ENCODE measurements at regions not wholly inside any gene's neighbourhood (a gene's known extent, or its start where the extent isn't known, plus 50 kb on each side); places are given as distances from the start of the nearest gene placed in this dataset.

DNA sequence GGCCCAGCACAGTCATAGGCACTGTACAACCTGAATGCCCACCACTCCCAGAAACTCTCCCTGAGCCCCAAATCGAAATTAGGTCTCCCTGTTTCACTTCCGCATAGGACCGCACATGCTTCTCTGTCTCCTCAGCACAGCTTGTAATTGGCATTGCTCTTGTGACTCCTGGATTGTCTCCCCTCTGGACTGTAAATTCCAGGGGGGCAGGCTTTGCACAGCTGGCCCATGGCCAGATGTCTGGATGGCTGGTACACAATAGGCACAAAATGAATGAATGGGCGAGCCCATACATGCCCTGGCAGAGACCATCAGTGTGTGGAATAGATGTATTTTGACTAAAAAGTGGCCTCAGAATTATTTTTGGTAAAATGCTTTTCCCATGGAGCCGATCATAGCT lies 63.3 kb upstream of the PHF21B start:
- no peak for FAIRE-seq
- intact Hi-C loops (cut with micrococcal nuclease), result no loop called here
- Histone ChIP-seq H3K36me3 (ENCODE audit: control insufficient read depth, insufficient read depth, low read length) (no peaks in the 10 kb centered on the region), H3K4me3 (no peak overlapping the region), H2AFZ (ENCODE audit: low read depth, low read length) (no peak overlapping the region), H4K20me1 (replicated peaks; ENCODE audit: control insufficient read depth, insufficient read depth, low read length) (no peaks in the 10 kb centered on the region), H3K4me2 (ENCODE audit: insufficient read depth, low read length) (no peak overlapping the region), H3K9ac (ENCODE audit: insufficient read depth in 1 of 2, low read depth in 2 of 2, low read length in 2 of 2) (no peak overlapping the region), H3K4me1 (replicated peaks in 1 of 2; ENCODE audit: control insufficient read depth in 2 of 2, insufficient read depth in 2 of 2, low read length in 2 of 2) (no peaks in the 10 kb centered on the region; a peak in 1 of 5 replicates), H3K27ac (ENCODE audit: extremely low read depth, low read depth, low read length) (no peak overlapping the region), H3K27me3 (ENCODE audit: control insufficient read depth in 2 of 2, insufficient read depth in 2 of 2, low read length in 2 of 2) (peaks cover 0 to 42% of the 10 kb centered on the region in 2 experiments; a peak in 3 of 5 replicates), H3K9me1 (ENCODE audit: control insufficient read depth, insufficient read depth, low read length) (peaks cover 3% of the 10 kb centered on the region), H3K9me3 (replicated peaks; ENCODE audit: control insufficient read depth, insufficient read depth, low read depth, low read length) (no peaks in the 10 kb centered on the region), H3K79me2 (ENCODE audit: control insufficient read depth, insufficient read depth, low read length) (no peaks in the 10 kb centered on the region)
- DNase-seq (ENCODE audit: extremely low read depth in 1 of 4, low spot score in 3 of 4), result no peak
- POLR2A ChIA-PET, result no interaction called here
- WGBS (ENCODE audit: insufficient coverage, low coverage, missing lambda C conversion rate), result 0% methylated on average over 5 of the region's 5 CpGs
- ATAC-seq, result no peak
- in situ Hi-C loops (cut with MboI), result no loop called here
- TF ChIP-seq NFE2 (IDR thresholded peaks at IDR 0.05; ENCODE audit: low read depth), result no peak
- TF ChIP-seq ZNF121 (CRISPR knock-in tag; conservative IDR thresholded peaks at IDR 0.05), result no peak
- no peak for TF ChIP-seq ZNF717 (CRISPR knock-in tag; IDR thresholded peaks at IDR 0.05)
- TF ChIP-seq, protein P1, sequence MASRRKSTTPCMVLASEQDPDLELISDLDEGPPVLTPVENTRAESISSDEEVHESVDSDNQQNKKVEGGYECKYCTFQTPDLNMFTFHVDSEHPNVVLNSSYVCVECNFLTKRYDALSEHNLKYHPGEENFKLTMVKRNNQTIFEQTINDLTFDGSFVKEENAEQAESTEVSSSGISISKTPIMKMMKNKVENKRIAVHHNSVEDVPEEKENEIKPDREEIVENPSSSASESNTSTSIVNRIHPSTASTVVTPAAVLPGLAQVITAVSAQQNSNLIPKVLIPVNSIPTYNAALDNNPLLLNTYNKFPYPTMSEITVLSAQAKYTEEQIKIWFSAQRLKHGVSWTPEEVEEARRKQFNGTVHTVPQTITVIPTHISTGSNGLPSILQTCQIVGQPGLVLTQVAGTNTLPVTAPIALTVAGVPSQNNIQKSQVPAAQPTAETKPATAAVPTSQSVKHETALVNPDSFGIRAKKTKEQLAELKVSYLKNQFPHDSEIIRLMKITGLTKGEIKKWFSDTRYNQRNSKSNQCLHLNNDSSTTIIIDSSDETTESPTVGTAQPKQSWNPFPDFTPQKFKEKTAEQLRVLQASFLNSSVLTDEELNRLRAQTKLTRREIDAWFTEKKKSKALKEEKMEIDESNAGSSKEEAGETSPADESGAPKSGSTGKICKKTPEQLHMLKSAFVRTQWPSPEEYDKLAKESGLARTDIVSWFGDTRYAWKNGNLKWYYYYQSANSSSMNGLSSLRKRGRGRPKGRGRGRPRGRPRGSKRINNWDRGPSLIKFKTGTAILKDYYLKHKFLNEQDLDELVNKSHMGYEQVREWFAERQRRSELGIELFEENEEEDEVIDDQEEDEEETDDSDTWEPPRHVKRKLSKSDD (conservative IDR thresholded peaks at IDR 0.05; ENCODE audit: low read length), result no peak
- no peak for TF ChIP-seq PHB (CRISPR knock-in tag; IDR thresholded peaks at IDR 0.05)
- TF ChIP-seq HEY1 (CRISPR knock-in tag; IDR thresholded peaks at IDR 0.05; ENCODE audit: borderline replicate concordance), result no peak
- no peak for TF ChIP-seq SNRNP70 (optimal IDR thresholded peaks at IDR 0.05; ENCODE audit: low read depth, low read length)
- TF ChIP-seq HDAC2 (IDR thresholded peaks at IDR 0.05), result no peak
- TF ChIP-seq ILK (tag; IDR thresholded peaks at IDR 0.05; ENCODE audit: borderline replicate concordance, low read depth), result no peak
- TF ChIP-seq, protein P2, sequence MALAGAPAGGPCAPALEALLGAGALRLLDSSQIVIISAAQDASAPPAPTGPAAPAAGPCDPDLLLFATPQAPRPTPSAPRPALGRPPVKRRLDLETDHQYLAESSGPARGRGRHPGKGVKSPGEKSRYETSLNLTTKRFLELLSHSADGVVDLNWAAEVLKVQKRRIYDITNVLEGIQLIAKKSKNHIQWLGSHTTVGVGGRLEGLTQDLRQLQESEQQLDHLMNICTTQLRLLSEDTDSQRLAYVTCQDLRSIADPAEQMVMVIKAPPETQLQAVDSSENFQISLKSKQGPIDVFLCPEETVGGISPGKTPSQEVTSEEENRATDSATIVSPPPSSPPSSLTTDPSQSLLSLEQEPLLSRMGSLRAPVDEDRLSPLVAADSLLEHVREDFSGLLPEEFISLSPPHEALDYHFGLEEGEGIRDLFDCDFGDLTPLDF (CRISPR knock-in tag; IDR thresholded peaks at IDR 0.05), result no peak
- no TSS peak for BruUV-seq (replicated peaks)
- CTCF ChIA-PET (ENCODE audit: low intra/inter-chr PET ratio), result no interaction called here
